Femur (tissue), 1 donor: ENCODE measurements at regions not wholly inside any gene's neighbourhood (a gene's known extent, or its start where the extent isn't known, plus 50 kb on each side); places are given as distances from the start of the nearest gene placed in this dataset.

Experiments
- DNase-seq: peaks from one replicate; pipeline ENCODE4 v3.0.0-alpha.2; 2017

DNA sequence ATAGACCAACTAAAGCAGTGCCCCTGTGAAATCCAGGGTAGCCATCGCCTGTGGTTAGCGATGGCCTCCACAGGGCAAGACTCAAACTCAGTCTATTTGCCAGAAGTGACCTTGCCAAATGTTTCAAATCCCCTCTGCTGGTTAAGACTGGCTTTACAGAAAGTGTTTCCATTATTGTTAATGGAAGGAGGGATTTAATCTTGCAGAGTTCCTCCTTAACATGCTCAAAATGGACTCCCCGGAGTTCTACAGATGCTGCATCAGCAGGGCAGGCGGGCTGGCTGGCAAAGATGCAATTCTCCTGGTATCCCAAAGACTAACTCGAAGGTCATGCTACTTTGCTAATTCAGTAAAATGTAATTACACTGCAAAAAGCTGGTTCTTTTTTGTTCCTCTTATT lies 313.0 kb upstream of the SLC7A11 start:
- DNase-seq, result no peak

DNA sequence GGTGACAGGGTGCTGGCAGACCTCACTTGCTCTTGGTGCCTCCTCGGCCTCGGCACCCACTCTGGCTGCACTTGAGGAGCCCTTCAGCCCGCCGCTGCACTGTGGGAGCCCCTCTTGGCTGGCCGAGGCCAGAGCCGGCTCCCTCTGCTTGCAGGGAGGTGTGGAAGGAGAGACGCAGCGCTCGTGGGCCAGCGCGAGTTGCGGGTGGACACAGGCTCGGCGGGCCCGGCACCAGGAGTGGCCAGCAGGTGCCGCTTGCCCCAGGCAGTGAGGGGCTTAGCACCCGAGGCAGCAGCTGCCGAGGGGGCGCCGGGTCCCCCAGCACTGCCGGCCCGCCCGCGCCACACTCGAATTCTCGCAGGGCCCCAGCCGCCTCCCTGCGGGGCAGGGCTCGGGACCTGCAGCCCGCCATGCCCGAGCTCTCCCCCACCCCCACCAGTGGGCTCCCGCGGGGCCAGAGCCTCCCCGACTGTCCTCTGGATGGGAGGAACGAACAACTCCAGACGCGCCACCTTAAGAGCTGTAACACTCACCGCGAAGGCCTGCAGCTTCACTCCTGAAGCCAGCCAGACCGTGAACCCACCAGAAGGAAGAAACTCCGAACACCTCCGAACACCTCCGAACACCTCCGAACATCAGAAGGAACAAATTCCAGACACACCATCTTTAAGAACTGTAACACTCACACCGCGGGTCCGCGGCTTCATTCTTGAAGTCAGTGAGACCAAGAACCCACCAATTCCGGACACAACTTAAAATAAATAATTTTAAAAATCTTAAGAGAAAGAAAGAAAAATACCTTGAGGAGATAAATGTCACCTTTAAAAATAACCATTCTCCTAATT lies 311.1 kb upstream of the SLC7A11 start:
- DNase-seq, result no peak

DNA sequence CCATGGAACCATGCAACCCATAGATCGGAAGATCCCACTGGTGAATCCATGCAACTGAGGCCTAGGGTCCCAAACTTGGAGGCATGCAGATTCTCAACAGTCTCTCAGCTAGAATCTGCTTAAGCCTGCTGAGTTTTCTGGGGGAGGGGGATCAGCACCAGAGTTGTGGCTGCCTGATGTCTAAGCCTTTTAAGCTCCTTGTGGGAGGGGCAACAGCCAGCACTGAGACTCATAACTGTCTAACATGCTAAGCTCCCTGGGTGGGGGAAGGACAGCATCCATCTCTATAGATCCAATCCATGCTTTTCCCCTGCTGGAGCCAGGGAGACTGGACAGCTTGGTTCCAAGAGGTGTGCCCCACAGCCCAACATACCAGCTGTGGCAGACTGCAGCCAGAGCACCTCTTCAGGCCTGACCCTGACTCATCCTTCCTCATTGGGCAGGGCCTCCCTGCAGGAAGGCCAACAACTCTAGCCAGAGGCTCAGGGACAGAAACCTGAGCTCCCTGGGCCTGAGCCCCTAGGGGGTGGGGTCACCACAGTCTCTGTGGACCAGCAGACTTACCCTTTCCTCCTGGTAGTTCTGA lies 300.1 kb upstream of the SLC7A11 start:
- no peak for DNase-seq

DNA sequence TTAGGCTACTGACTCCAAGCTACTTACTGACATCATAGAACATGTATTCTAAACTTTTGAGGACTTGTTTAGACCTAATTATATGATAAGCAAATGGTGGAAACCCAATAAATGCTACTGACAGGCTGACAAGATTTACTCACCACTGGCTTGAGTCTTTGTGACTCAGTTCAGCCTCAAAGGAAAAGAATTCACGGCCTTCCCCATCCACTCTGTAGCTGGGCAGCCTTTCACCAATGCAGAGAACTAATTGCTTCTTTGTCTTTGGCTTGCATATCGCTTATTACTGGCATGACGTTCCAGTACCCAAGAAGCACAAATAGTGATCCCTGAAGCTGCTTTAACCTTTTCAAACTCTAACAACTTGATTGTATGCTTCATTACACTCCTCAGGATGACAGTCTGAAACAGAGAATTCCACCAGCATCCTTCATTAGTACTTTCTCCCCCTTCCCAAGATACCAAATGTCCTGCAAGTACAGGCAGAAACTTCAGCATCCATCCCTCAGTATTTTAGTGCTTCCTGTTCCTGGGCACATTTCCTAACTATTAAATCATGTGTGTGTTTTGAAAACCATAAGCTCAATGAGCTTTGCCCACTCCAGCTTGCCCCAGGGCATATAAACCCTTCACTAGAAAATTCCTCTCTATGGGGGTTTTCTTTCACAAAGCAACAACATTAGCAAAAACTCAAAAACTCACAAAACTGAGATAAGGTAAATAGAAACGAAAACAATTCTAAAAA lies 298.1 kb upstream of the SLC7A11 start:
- DNase-seq, result no peak

DNA sequence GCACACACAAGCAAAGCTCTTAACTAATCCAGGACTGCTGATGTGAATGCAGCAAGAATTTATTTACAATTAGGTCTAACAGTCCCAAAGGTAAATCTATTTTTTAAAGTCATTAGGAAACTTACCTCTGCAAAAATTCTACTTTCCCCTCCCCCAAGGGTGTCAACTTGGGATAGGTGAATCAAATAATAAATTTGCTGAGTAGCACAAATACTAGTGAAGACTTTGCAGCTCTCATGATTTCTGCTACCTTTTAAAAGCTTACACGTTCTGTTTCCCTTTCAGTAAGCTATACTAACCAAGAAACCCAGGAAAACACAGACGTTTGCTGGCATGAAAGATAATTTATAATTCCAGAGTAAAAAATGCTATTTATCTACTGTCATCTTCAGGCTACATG lies 296.6 kb upstream of the SLC7A11 start:
- no peak for DNase-seq

DNA sequence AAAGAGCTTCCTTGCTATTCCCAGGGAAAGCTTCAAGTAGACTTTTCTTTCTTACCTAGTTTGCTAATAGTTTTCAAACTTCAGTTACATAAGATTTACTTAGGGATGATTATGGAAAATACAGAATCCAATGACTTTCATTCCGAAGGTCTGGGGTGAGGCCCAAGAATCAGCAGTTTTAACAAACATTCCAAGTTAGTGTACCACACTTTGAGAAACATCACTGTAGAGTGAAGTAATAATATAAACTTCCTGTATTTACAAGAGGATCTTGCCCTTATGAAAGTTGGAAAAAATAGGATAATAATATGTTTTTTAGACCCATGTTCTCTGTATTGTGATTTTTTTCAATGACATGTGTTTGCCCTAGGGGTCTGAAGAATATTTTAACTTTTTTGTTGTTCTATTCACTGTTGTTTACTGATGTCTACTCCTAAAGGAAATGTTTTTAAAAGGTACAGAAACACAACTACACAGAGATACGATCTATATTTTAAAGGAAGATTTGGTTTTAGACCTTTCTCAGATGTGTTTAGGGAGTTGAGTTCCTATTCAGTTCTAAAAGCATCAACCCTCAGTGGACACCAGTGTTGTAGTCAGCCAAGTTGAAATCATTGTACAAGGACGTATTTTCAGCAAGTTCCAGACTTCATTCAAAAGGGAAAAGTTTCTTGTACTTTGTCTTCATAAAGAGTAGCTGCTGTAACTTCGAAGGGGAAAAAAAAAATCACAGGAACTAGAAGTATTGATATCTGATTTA lies 295.8 kb upstream of the SLC7A11 start:
- no peak for DNase-seq

DNA sequence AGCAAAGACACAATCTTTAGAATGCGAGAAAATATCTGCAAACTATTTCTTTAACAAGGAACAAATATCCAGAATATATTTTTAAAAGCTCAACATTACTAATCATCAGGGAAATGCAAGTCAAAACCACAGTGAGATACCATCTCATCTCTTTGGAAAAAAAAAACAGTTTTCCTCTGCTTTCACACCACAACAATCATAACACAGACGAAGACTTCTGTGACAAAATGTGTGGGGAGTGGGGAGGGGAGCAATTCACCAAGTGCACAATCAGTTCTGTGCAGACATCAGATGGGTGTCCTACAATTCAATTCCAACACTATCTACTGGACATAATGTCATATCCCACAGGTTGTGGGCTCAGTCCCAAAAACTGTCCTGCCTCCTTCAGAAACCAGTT lies 293.2 kb upstream of the SLC7A11 start:
- no peak for DNase-seq

DNA sequence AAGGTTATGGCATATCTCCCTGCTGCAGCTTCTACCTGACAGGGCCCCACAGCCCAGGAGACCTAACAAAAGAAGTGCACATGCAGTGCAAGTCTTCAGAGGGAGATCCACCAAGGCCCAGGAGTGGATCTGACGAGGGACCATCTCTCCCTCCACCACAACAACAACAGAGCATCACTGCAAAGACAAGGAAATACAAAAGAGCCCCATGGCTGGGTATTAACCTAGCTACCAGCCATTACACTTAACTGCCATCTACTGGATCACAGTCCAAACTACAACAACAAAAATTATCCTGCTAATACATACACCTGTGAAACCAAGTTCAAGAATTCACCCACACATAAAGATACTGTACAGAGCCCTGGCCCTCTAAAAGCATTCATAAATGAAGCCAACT lies 280.2 kb upstream of the SLC7A11 start:
- no peak for DNase-seq

DNA sequence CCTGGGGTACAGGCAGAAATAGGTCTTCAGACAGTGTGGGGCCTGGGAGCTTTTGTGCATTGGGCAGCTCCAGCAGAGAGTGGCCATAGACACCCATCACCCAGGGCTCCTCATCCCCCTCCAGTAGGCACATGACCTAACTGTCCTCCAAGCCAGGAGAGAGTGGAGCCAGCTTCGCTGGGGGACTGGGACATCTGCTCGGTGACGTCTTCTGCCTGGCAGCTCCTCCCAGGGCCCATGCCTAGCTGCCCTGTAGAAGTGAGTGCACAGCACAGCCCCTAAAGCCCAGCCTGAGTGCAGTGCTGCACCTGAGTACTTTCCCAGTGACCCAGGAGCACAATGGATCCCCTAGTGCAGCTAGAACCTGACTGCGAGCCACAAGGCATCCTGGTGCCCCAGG lies 279.7 kb upstream of the SLC7A11 start:
- DNase-seq, result no peak

DNA sequence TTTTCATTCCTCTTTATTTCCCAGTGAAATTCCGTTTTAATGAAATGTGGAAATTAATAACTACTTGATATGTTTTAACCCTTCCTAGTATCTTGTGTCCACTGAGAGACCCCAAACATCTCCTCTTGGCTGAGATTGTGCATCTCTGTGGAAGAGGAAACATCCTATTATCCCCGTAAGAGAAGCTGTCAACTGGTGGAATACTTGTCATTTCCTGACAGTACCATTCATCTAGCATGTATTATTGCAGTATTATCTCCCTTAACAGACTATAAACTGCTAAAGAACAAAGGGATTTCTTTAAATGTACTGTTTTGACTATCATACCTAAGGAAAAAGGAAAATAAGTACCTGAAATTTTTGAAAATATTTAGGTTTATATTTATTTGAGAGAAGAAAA lies 277.3 kb upstream of the SLC7A11 start:
- DNase-seq, result no peak

DNA sequence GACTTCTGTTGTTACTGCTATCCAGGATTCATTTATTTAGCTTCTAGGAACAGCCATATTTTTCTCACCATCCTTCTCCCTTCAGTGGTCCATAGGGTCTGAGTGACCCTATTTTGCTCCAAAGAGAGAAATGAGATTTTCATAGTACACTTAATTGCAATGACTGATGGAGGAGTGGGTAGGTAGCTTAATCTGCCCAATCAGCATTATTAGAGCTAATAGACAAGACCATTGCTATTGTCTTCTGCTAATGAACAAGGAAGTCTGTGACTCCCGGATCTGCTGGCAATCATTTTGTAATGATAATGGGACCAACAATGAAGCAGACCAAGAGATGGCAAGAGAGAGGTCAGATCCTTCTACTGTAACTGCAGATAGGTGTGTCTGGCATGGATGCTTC lies 271.4 kb upstream of the SLC7A11 start:
- no peak for DNase-seq

DNA sequence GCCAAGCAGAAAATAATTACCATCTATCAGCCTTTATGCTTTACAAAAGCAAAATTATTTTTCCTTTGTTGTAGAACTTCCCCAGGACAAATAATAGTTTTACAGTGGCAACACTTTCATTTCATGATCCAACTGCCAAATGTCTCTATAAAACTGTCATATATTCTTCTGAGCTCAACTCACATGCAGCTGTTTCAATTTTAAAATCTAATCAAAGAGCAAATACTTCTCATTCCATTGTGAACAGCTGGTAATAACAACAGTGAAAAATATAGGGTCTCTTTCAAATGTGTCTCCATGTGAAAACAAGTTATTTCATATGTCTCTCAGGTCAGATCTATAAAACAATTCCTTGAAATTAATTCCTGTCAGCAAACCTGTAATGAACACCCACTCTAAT lies 270.6 kb upstream of the SLC7A11 start:
- no peak for DNase-seq

DNA sequence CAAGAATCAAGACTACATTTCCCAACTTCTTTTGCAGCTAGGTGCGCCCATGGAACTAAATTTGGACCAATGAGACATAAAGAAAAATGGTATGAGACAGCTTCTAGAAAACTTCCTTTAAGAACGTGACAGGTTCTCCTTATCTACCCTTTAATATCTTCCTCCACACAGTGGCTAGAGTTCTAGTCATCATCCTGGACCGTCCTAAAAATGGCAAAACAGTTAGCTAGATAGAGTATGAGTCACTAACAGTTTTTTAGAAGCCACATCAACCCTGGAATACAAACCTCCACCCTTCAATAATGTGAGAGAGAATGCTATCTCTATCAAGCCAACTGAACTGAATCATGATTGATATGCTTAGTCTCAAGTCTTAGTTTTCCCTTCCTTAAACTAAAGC lies 267.9 kb upstream of the SLC7A11 start:
- DNase-seq, result no peak

DNA sequence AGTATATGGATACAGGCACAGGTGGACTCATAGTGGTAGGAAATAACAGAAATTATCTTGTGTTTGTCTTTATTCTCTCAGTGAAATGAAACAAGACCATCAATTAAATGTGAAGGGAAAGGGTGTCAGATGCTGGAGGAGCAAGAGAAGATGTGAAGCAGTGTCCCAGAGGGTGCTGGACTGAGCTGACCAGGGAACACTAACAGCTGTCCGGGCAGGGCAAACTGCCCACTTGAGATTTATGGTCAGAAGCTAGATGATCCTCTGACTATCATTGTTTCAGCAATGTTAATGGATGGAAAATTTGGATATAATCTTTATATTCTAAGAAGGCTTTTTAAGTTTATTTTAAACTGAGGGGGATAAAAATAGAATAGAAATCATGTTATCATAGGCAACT lies 267.2 kb upstream of the SLC7A11 start:
- no peak for DNase-seq

DNA sequence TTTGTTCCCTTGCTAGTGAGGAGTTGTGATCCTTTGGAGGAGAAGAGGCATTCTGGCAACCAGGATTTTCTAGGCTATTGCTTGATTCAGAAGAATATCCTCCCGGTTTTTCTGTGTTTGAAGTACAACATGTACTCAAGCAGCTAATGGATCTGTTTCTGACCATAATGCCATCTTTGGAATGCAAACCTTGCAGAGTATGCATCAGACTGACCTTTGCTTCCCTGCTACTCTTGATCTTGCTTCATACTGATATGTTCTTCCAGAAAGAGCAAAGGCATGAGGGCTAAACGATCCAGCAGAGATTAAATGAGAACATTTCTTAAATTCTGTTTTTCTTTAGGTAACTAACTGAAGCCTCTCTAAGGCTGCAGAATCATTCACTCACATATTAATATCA lies 265.4 kb upstream of the SLC7A11 start:
- DNase-seq, result no peak

DNA sequence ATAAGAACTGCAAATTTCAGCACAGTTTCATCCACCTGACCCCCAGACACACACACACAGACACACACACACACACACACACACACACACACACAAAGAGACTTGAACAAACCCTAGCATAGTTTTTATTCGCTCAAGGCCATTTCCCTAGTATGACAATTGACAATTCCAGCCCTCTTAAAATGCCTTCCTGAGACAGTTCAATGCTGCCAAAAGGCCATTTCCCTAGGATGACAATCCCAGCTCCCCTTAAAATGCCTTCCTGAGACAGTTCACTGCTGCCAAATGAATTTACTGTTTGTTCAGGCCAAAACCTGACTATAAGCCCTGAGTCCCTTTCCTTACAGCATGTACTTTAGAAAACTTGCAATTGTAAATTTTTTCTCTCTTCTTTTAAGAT lies 259.5 kb upstream of the SLC7A11 start:
- DNase-seq, result no peak

DNA sequence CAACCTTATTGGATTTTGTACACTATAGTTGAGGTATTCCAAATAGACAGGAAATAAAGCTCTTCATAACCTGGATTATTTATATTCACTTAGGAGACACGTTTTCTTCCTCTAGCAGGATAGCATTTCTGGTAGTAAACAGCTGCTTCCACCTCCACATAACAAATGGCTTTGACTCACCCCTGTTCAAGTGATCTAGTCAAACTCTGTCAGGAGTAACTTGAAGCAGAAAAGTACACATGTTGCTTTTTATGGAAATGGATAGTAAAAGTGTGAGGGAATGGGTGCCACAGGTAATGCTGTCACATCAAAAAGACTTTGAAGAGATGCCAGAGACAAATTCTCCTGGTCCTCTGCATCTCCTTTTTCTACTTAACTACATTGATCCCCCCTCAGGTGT lies 258.7 kb upstream of the SLC7A11 start:
- DNase-seq, result no peak

DNA sequence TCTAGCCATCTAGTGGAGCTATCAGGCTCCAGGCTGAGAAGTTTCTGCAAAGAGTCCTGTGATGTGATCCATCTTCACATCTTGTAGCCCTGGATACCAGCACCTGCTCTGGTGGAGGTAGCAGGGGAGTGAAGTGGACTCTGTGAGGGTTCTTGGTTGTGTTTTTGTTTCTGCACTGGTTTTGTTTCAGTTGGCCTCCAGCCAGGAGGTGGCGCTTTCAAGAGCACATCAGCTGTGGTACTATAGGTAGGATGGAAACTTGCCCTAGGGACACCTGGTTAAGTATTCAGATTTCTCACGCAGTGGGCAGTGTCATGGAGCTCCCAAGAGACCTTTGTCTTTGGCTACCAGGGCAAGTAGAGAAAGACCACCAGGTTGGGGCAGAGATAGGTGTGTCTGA lies 257.5 kb upstream of the SLC7A11 start:
- DNase-seq, result no peak

DNA sequence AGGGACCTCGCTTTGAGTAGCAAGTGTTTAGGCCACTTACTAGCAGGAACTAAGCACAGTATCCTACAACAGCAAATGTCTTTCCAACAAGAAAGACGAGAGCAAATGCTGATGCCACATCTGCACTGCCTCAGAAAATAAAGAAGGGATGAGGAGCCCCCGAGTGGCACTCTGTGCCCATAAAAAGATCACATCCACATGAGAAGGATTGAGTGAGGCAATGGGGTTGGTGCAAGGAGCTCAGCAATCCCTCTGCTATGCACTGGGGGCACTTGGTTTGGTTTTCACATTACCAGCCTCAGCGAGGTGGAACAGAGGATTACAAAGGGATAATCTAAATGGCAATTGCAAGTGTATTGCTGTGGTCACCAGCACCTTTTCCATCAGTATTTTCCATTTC lies 252.8 kb upstream of the SLC7A11 start:
- peak; percentile 17 for DNase-seq

DNA sequence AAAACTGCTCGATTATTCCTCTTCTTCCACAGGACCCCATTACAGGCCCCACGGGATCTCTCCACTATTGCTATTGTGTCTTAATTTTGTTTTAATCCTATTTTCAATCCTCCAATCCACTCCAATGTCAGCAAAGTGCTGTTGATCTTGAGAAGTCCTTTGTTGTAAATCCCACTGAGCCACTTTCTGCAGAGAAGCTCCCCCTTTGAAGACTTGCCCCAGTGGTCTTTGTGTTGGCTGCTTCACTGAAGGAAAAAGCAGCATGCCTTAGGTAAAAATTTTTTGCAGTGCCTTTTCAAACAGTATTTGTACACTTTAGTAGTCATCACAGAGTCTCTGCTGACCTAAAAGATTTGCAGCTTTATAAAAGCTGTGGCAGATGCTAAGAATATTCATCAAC lies 252.0 kb upstream of the SLC7A11 start:
- DNase-seq, result no peak

DNA sequence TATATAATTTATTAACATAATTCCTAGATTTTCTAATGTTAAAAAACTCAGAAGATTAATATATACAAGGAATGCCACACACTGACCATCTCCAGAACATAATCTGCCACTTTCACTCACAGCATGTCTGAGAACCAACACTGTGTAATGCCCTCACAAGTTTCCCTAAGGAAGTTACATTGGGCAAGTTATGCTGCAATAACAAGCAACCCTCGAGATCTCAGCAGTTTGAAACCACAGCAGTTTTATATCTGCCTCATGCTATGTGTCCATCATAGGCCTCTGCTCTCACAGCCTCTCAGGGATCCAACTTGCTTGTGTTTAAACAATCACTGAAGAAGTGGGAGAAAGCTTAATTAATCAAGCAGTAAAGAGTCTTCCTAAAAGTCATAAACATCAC lies 250.0 kb upstream of the SLC7A11 start:
- DNase-seq, result no peak

DNA sequence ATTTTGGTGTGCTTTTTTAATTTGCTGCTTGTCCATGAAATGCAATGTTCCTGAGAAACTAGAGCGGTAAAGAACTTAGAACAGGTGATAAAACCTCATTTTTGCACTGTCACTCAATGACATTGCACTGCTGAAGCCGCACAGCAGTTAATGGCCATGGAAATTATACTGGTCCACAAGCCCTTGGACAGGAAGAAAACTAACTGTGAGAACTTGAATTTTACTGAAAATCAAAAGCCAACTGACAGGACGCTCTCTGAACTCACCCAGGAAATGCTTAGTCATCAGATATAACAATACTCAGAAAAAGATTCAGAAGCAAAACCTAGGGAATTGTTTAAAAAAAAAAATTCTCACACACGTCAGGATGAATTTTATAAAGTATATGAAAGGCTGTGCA lies 246.4 kb upstream of the SLC7A11 start:
- no peak for DNase-seq

DNA sequence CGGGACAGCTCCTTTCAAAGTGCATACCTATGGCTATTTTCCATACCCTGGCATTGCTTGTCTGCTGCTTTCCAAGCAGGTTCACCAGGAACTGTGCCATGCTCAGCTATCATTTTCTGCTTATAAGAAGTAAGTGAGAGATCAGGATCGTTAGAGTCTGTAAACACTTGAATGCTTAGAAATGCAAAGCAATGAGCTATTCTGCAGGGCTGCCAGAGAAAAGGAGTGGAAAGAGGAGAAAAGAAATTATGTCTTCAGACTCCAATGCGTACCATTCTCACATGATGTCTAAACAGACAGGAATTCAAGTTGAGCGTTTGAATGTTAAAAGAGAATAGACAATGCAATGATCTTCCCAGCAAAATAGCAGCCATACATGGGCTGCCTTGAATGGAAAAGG lies 245.5 kb upstream of the SLC7A11 start:
- no peak for DNase-seq

DNA sequence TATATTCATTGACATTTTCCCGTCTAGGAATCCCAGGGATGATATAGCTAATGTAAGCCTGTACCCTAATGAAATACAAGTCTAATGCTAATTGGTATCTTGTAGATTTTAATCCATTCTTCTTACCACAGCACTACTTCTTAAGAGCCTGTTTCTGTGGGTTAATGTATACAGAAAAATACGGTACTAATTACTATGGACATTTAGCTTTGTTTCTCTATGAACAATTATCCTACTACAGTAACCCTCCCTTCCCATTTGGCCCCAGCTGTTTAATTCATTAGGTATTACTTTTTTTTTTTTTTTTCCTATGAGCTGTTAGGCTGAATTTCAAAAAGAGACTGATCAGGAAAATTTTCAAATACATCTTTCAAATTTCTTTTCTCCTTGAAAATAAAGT lies 245.1 kb upstream of the SLC7A11 start:
- DNase-seq, result no peak
